Upper lobe of left lung (tissue), 6 donors: ENCODE measurements at regions not wholly inside any gene's neighbourhood (a gene's known extent, or its start where the extent isn't known, plus 50 kb on each side); places are given as distances from the start of the nearest gene placed in this dataset.

Experiments used
- ATAC-seq, 2 donors: fragments of 200-7000 bp; cut with Tn5 transposase; one replicate each; pipeline ENCODE4 v1.9.1; 2022; ENCODE audit warnings: mild to moderate bottlenecking in 2 of 2, moderate library complexity in 2 of 2; ENCODE audit not compliant: low FRiP score in 2 of 2
- DNase-seq, 2 donors: peaks; one replicate each; pipeline ENCODE4 v3.0.0-alpha.2; 2019 to 2020
- H3K27ac ChIP-seq, 4 donors: fragments of 200-600 bp; sonication (generic); one replicate each; pipeline ENCODE4 v1.5.1; 2016 to 2019
- H3K27me3 ChIP-seq, 4 donors: fragments of 200-600 bp; sonication (generic); one replicate each; pipeline ENCODE4 v1.5.1; 2017 to 2019
- H3K36me3 ChIP-seq, 4 donors: fragments of 200-600 bp; sonication (generic); one replicate each; pipeline ENCODE4 v1.5.1; 2016 to 2019
- H3K4me1 ChIP-seq, 4 donors: fragments of 200-600 bp; sonication (generic); one replicate each; pipeline ENCODE4 v1.5.1; 2018 to 2019
- H3K4me3 ChIP-seq, 4 donors: fragments of 200-600 bp; sonication (generic); one replicate each; pipeline ENCODE4 v1.5.1; 2017 to 2019; ENCODE audit warnings: mild to moderate bottlenecking in 2 of 4, moderate library complexity in 1 of 4
- H3K9me3 ChIP-seq, 4 donors: fragments of 200-600 bp; sonication (generic); one replicate each; pipeline ENCODE4 v1.5.1; 2018 to 2019
- CTCF ChIP-seq, 6 experiments: fragments of 450-650 bp in 4 of 6; fragments of 200-600 bp in 2 of 6; sonication (generic) in 2 of 6; IDR thresholded peaks; one replicate each; pipeline ENCODE4 v1.5.1; 2016 to 2019; ENCODE audit warnings: antibody characterized with exemption in 6 of 6
- EP300 ChIP-seq, 4 donors: sonication (generic); formaldehyde crosslinking; IDR thresholded peaks; one replicate each; pipeline ENCODE4 v1.5.1; 2017; ENCODE audit warnings: antibody characterized with exemption in 4 of 4, control low read depth in 2 of 4
- POLR2A ChIP-seq, 4 donors: fragments of 450-650 bp; IDR thresholded peaks; one replicate each; pipeline ENCODE4 v1.5.1; 2016 to 2017; ENCODE audit warnings: antibody characterized with exemption in 4 of 4, mild to moderate bottlenecking in 2 of 4
- POLR2AphosphoS5 ChIP-seq, 2 donors: sonication (generic); formaldehyde crosslinking; IDR thresholded peaks; one replicate each; pipeline ENCODE4 v1.5.1; 2017; ENCODE audit warnings: antibody characterized with exemption in 2 of 2
- WGBS, 2 donors: methylation state at CpG; one replicate each; pipeline ENCODE4 v1.1.5; 2017 to 2018; 5-methylcytosine and 5-hydroxymethylcytosine counted together
- donor health status: DM: no; HTN: no; CAD: no; lungs with moderate emphysema.
- donor health status: DM: no; HTN: yes; CAD: no; lungs with severe emphysema.

DNA sequence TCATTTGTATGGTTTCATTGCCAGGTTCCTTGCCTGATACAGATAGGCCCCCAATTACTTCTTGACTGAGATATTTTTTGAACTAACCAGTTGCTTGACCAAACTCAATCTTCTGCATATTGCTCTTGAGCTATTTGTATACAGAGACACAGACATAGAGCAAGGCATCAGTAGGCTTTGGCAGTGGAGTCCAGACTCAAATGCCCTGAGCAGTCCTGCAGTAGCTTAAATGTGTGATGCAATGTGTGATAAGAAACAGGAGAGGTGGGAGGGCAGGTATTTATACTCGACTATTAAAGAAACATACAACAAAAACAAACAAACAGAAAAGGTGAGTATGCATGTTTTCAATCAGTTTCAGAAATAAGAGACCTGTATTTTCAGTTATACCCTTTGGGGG, 197.9 kb upstream of the DAB1 start:
- no peak overlapping the region for H3K27ac ChIP-seq
- peaks cover 0 to 8% (median 0%) of the 10 kb centered on the region in 4 donors for H3K4me1 ChIP-seq
- H3K36me3 ChIP-seq: no peaks in the 10 kb centered on the region
- 48 to 58% methylated on average over 1 of the region's 1 CpG for WGBS, 2 donors
- H3K27me3 ChIP-seq: no peaks in the 10 kb centered on the region
- H3K9me3 ChIP-seq: no peaks in the 10 kb centered on the region
- DNase-seq: no peak
- TF ChIP-seq POLR2A (IDR thresholded peaks at IDR 0.05) (no peak), CTCF (IDR thresholded peaks at IDR 0.05) (no peak), EP300 (IDR thresholded peaks at IDR 0.05) (no peak), POLR2AphosphoS5 (IDR thresholded peaks at IDR 0.05) (no peak)
- no peak for ATAC-seq
- no peak overlapping the region for H3K4me3 ChIP-seq

DNA sequence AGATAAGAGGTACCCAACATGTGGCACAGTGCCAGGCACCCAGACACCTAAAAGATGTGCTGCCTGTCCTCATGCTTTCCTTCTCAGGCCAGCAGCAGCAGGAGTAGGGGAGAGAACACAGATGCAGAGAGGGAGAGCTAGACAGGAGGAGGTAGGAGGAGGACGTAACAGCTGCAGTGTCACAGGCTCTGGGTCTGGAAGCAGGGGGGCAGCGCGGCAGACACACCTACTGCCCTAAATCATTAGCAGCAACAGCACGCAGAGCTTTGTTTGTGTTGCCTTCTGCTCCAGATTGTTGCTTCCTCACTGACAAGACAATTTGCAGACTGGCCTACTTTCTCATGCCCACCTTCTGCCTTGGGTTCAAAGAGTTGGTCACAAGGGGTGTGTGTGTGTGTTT, 196.7 kb upstream of the DAB1 start:
- no peaks in the 10 kb centered on the region for H3K9me3 ChIP-seq
- no peak for ATAC-seq
- TF ChIP-seq POLR2A (IDR thresholded peaks at IDR 0.05) (no peak), EP300 (IDR thresholded peaks at IDR 0.05) (no peak), CTCF (IDR thresholded peaks at IDR 0.05) (no peak), POLR2AphosphoS5 (IDR thresholded peaks at IDR 0.05) (no peak)
- H3K27ac ChIP-seq: no peak overlapping the region
- H3K4me3 ChIP-seq: no peak overlapping the region
- 79 to 86% methylated on average over 4 of the region's 4 CpGs for WGBS, 2 donors
- H3K27me3 ChIP-seq: no peaks in the 10 kb centered on the region
- peaks cover 0 to 8% (median 0%) of the 10 kb centered on the region in 4 donors for H3K4me1 ChIP-seq
- DNase-seq: no peak
- no peaks in the 10 kb centered on the region for H3K36me3 ChIP-seq

DNA sequence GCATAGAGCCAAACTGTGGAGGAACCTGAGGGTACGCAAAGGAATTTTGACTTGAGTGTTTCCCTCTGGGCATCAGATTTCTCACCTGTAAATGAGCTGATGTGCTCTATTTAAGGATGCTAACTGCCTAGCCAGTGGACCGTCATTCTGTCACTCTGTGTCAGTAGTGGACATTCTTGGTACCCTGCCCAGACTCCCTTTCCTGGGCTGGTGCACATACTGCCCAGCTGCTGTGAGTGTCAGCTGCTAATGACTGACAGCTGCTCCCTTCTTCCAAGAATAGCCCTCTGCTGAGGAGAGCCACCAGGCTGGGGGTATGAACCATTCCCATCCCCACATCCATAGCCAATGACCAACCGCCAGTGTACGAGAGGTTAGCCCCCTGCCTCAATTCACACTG, 193.1 kb upstream of the DAB1 start:
- Histone ChIP-seq H3K36me3 (no peaks in the 10 kb centered on the region), H3K27ac (no peak overlapping the region), H3K9me3 (no peaks in the 10 kb centered on the region), H3K4me3 (no peak overlapping the region), H3K4me1 (no peaks in the 10 kb centered on the region), H3K27me3 (no peaks in the 10 kb centered on the region)
- TF ChIP-seq EP300 (IDR thresholded peaks at IDR 0.05): no peak
- no peak for TF ChIP-seq POLR2A (IDR thresholded peaks at IDR 0.05)
- no peak for TF ChIP-seq POLR2AphosphoS5 (IDR thresholded peaks at IDR 0.05)
- no peak for TF ChIP-seq CTCF (IDR thresholded peaks at IDR 0.05)
- ATAC-seq (no peak), DNase-seq (no peak)
- 83 to 92% methylated on average over 4 of the region's 4 CpGs for WGBS, 2 donors

DNA sequence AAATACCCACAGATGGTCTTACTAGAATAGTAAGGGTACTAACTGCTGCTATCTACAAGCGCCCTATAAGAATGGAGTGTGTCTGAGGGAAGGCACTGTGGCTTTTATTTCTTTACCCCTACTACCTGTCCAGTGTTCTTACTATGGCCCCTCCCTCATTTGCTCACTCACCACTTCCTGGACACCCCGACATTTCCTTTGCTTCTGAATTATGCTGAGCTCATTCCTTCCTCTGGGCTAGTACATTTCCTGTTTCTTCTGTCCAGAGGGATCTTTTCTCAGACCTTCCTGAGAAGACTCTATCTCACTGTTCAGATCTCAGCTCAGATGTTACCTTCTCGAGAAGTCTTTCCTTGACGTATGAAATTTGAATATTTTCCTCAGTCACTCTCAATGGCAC, 192.1 kb upstream of the DAB1 start:
- no peak overlapping the region for H3K4me3 ChIP-seq
- ATAC-seq (no peak), DNase-seq (no peak)
- H3K36me3 ChIP-seq: no peaks in the 10 kb centered on the region
- H3K27me3 ChIP-seq: no peaks in the 10 kb centered on the region
- no peak overlapping the region for H3K27ac ChIP-seq
- WGBS, 2 donors: 61 to 71% methylated on average over 4 of the region's 4 CpGs
- H3K9me3 ChIP-seq: no peaks in the 10 kb centered on the region
- H3K4me1 ChIP-seq: no peaks in the 10 kb centered on the region
- TF ChIP-seq EP300 (IDR thresholded peaks at IDR 0.05) (no peak), POLR2AphosphoS5 (IDR thresholded peaks at IDR 0.05) (no peak), POLR2A (IDR thresholded peaks at IDR 0.05) (no peak), CTCF (IDR thresholded peaks at IDR 0.05) (no peak)

GRCh38 chr1:57612833-57613232, 189.0 kb upstream of the DAB1 start:
- no peak for DNase-seq
- Histone ChIP-seq H3K27me3 (no peaks in the 10 kb centered on the region), H3K4me1 (no peaks in the 10 kb centered on the region), H3K9me3 (no peaks in the 10 kb centered on the region), H3K4me3 (no peak overlapping the region), H3K36me3 (no peaks in the 10 kb centered on the region), H3K27ac (no peak overlapping the region)
- ATAC-seq: no peak
- WGBS, 2 donors: 70 to 80% methylated on average over 2 of the region's 2 CpGs
- no peak for TF ChIP-seq EP300 (IDR thresholded peaks at IDR 0.05)
- TF ChIP-seq CTCF (IDR thresholded peaks at IDR 0.05): no peak
- TF ChIP-seq POLR2AphosphoS5 (IDR thresholded peaks at IDR 0.05): no peak
- no peak for TF ChIP-seq POLR2A (IDR thresholded peaks at IDR 0.05)
